TTC549 (cell line): ENCODE measurements at regions not wholly inside any gene's neighbourhood (a gene's known extent, or its start where the extent isn't known, plus 50 kb on each side); places are given as distances from the start of the nearest gene placed in this dataset.

Experiments used
- FAIRE-seq: peaks from 2 replicates; lab custom pipeline; 2012; peaks lifted over from hg19 to GRCh38; lab: Jason Lieb, UNC

DNA sequence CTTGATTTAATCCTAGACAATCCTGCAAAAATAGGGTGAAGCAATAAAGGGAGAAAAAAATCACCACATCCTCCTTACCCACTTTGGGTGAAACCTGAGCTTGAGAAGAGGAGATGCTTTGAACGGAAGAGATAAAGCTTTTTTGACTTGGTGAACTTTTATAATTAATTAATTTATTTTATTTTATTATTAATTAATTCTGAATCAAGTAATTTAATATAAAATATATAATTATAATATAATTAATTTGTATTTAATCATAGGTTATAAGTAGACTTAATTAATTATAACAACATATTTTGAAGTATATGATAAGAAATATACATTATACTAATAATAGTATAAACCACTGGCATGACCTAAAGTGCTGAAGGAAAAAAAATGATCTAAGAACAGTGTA lies 2164.8 kb downstream of the LRRC4C start:
- peak; percentile 63 for FAIRE-seq

- no peak for FAIRE-seq
Observed at GRCh38 chr11:39288011-39288410, 2171.4 kb downstream of the LRRC4C start.

- no peak for FAIRE-seq
Observed at GRCh38 chr11:39268176-39268690, 2191.2 kb downstream of the LRRC4C start.

DNA sequence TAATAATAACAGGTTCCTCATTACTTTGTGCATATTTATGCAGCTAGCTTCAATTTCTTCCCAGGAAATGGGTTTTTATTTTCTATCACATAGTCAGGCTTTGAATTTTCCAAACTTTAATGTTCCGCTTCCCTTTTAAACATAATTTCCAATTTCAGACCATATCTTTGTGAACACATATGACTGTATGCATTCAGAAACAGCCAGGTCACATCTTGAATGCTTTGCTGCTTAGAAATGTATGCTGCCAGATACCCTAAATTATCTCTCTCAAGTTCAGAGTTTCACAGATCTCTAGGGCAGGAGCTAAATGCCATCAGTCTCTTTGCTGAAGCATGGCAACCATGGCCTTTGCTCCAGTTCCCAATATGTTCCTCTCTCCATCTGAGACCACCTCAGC lies 2203.8 kb downstream of the LRRC4C start:
- FAIRE-seq, result no peak

DNA sequence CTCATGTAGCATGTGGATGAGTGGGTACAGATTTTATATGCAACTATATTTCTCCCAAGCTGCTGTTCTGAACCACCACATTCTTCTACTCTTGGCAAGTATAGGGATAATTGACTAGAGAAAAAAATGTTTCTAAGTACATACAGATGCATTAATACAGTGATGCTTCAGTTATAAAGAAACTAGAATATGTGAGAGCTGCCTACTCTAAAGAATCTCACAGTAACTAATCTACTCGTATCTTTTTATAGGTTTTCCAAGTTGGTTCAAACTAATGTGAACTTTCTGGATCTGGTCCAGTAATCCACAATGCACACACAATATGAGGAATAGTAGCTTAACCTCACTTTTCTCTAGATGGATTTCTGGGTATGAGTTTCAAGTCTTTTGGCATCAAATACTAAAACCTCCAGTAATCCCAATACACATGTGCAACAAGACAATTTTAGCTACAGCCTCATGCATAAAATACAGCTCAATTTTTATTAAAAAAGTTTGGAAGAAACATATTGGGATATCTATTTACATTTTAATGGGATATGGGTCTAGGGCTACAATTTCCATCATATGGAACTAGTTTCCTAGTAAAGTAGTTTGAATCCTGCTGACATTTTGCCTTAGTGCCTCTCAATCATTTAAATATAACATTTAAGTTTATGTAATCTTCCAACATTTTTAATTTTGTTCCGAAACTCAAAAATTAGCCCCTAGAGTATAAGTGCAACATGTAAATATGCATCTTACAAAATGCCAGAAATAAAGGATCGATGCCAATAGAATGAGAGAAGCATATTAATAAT lies 2209.7 kb downstream of the LRRC4C start:
- FAIRE-seq, result no peak

DNA sequence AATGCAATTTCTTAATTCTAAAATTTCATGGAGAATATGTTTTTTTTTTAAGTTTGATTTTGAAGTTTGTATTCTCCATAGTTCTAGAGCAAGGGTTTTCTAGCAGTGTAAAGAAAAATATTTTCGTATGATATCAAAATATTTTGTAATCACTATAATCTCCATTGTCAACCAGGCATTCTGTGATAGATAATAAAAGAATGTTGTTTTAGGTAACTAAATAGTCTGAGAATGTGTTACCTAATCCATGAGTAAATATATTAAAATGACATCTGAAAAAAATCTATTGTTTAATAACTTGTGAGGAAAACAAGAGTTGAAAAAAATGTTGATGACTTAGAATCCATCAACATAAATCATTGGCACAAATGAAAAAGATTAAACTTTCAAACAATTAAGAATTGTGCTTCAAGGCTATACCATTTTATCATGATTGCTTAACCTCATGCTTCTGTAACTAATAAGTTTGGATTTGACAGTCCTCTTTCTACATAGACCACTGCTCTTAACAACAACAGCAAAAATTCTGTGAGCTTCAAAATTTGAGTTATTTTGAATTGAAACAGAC lies 2211.8 kb downstream of the LRRC4C start:
- FAIRE-seq, result no peak

DNA sequence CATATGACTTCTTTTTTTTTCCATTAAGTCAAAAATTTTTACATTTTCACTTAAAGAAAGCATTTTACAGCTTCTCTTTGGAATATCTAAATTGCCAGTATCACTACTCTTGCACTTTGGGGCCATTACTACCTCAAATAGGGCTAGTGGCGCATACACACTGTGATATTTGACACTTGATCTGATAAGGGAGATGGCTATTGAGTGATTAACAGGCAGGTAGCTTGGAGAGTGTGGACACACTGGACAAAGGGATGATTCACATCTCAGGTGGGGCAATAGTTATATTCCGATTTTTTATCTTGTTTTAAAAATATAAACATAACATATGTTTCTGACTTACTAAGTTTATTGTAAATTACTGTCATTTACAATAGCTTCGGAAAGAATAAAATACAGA lies 2219.9 kb downstream of the LRRC4C start:
- no peak for FAIRE-seq

DNA sequence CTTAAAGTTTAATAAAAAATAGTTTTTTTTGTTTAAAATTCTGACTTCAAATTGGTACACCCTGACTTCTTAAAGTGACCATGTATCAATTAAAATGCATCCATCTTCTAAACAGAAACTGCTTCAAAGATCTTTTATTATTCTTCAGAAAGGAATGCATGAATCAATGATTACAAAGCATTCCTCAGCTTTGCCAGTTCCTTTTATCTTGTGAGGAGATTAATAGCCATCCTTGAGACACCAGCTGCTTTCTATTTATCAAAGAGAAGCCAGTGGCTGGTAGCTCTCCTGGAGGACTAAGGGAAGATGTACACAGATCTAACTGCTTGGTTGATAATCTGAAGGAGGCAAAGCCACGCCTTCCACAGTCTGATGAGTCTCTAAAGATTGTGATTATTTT lies 2222.5 kb downstream of the LRRC4C start:
- no peak for FAIRE-seq

DNA sequence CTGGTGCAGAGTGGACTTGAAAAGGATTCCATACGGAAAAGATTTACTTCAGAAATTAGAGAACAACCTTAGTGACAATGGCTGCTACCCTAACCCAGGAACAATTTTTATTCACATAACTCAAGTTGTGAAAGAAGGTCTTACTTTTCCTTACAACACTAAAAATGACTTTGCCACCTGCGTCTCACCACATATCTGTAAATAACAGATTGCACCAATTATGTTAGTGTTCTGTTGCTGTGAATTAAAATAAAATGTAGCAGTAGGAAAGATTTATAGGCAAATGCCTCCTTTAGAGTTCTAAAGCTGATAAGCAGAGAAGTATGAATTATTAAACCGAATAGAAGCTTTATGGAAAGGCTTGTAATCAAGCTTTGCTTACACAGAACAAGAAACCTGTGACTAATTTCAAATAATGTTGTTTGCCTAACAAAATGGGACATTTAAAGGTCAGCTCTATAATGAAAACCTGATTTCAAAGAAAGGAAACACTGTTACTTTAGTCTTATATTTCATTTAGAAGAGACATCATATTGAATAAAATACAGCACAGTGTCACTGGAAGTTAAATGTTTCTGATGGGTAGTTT lies 2237.8 kb downstream of the LRRC4C start:
- no peak for FAIRE-seq

DNA sequence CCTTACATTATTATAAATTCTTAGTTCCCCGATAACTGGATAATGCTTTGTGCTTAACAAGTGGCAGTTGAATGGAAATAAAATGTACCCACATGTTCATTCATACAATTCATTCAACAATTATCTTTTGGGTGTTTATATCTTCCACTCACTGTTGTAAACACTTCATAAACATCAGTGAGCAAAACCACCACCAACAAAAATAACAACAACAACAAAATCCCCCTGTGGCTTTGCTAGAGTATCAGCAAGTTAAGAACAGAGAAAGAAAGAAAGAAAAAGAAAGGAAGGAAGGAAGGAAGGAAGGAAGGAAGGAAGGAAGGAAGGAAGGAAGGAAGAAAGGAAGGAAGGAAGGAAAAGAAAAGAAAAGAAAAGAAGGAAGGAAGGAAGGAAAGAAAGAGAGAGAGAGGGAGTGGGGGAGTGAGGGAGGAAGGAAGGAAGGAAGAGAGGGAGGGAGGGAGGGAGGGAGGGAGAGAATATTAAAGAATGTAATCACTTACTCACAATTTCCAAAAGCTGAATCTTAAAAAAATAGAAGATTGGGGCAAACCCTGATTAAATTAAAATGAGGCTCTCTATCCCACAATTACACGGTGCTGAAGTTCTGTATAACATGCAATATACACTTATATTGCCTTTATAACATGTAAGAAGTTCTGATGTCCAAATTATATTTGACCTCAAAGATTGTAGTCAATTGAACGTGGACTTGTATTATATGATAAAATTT lies 2238.8 kb downstream of the LRRC4C start:
- no peak for FAIRE-seq

DNA sequence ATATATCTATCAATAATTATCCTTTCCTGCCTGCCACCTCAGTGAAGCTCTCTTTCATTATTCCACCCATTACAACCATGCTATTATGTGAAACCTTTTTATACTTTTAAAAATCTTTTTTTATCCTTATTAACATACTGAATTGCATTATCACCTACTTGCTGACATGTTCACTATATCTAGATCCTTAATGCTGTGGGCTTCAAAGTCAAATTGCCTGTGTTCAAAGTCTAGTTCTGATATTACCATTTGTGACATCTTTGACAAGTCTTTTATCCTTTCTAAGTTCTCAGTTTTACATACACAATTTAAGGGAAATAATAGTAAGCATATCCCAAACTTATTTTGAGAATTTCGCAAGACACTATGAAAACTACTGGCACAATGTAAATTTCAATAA lies 2239.4 kb downstream of the LRRC4C start:
- FAIRE-seq, result no peak

GRCh38 chr11:39209981-39210380 lies 2249.5 kb downstream of the LRRC4C start:
- FAIRE-seq, result no peak

DNA sequence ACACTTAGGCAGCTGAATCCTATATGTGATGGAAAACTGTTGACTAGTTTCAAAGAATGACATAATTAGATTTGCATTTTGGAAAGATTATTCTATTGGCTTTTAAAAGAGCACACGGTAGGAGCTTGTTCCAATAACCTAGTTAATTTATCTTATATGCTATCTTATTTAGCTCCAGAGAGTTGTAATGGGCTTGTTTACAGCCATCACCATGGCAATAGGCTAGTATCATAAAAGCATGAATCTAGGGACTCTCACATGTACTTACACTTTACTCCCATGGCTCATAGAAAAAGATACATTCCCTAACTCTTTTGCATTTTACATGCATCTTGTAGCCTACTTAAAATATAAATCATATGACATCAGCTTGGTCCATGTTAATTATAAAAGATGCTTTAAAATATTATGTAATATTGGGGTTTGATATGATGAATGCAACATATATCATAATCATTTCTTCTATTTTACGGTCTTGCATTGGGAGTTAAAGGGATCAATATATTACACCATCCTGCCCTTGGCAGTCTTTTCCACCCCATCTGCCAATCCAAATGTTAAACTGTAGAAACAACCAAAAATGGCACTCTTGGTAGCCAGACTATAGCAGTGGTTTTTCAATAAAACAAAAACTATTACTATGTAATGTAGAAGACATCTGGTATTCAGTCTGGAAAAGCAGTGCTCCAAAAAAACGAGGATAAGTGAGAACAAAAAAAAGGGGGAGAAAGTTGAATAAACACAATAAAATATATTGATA lies 2254.0 kb downstream of the LRRC4C start:
- no peak for FAIRE-seq

DNA sequence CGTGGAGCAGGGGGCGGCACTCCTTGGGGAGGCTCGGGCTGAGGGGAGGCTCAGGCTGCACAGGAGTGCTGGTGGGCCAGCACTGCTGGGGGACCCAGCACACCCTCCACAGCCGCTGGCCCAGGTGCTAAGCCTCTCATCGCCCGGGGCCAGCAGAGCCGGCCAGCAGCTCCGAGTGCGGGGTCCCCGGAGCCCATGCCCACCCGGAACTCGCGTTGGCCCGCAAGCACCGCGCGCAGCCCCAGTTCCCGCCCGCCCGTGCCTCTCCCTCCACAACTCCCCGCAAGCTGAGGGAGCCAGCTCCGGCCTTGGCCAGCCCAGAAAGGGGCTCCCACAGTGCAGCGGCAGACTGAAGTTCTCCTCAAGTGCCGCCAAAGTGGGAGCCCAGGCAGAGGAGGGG lies 2266.8 kb downstream of the LRRC4C start:
- FAIRE-seq, result no peak

- FAIRE-seq, result no peak
Observed at GRCh38 chr11:39190751-39191150, 2268.7 kb downstream of the LRRC4C start.

DNA sequence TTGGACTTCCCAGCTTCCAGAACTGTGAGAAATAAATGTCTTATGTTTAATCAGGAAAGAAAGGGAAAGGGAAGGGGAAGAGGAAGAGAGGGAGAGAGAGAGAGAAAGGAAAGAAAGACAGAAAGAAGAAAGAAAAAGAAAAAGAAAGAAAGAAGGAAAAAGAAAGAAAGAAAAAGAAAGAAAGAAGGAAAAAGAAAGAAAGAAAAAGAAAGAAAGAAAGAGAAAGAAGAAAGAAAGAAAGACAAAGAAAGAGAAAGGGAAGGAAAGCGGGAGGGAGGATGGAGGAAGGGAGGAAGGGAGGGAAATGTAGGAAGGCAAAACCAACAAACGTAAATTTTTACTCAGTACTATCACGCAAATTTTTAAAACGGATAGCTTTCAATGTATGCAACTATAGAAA lies 2281.8 kb downstream of the LRRC4C start:
- no peak for FAIRE-seq

- no peak for FAIRE-seq
Observed at GRCh38 chr11:39174965-39175364, 2284.5 kb downstream of the LRRC4C start.

DNA sequence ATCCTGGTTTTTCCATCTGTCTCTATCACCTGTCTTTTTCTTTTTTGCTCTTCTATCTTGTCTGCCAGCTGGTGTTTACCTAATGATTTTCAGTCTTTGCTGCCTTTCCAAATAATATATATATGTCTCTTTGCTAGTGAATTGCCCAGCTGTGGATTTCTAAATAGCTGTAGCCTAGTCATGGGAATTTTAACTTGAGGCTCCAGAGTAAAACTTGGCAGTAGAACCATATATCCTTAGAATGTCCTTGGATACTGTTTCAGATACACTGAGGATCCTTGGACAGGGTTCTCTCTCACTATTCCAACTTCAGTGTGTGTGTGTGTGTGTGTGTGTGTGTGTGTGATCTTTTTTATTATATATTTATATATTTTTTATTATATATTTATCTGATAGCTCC lies 2285.3 kb downstream of the LRRC4C start:
- no peak for FAIRE-seq

DNA sequence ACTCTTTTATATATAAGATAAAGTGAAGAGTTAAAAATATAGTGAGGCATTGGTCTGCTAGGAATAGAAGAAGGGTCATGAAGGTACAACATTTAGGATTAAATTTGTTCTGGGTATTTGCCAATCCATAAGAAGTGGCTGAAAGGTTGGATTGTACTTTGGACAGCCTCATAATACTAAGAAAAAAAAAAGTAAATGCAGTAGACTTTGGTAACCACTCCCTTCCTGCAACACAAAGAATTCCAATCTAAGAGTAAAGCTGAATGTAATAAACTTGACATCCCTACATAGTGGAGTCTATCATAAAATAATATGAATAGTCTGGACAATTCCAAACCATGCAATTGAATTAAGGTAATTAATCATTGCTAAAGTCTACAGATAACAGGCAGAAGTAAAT lies 2294.4 kb downstream of the LRRC4C start:
- FAIRE-seq, result no peak

DNA sequence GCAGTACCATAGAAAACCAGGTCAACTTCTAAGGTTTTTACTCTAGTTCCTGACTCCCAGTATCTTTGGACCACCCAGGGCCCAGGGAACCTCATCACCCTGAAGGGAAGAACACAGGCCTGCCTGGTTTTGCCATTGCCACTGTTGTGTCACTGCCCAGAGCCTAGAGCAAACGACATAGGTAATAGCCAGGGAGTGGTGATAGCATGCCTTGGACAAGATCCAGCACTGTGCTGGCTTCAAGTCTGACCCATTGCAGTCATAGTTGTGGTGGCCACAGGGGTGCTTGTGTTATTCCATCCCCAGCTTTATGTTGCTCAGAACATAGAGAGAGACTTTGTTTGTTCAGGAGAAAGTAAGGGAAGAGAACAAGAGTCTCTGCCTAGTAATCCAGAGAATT lies 2310.2 kb downstream of the LRRC4C start:
- FAIRE-seq, result no peak

- no peak for FAIRE-seq
Observed at GRCh38 chr11:39145346-39145745, 2314.1 kb downstream of the LRRC4C start.
